ENCODE measurements at regions not wholly inside any gene's neighbourhood (a gene's known extent, or its start where the extent isn't known, plus 50 kb on each side); places are given as distances from the start of the nearest gene placed in this dataset.

- Histone ChIP-seq H3K36me3 (ENCODE audit: control insufficient read depth, insufficient read depth, low read length) (no peaks in the 10 kb centered on the region), H3K27ac (ENCODE audit: low read length) (no peak overlapping the region), H3K27me3 (ENCODE audit: control insufficient read depth, insufficient read depth, low read length) (no peaks in the 10 kb centered on the region), H3K4me3 (ENCODE audit: low read depth in 2 of 2, low read length in 2 of 2) (no peak overlapping the region), H3K4me1 (ENCODE audit: control insufficient read depth, insufficient read depth, low read length) (no peaks in the 10 kb centered on the region), H3K9me3 (ENCODE audit: control insufficient read depth, insufficient read depth, low read depth, low read length) (no peaks in the 10 kb centered on the region)
- CTCF ChIA-PET, result no interaction called here
- TF ChIP-seq TCF7L2 (IDR thresholded peaks at IDR 0.05; ENCODE audit: low read depth, low read length) (no peak), POLR2AphosphoS5 (IDR thresholded peaks at IDR 0.05; ENCODE audit: low read depth, low read length) (no peak), REST (IDR thresholded peaks at IDR 0.05; ENCODE audit: insufficient read depth in 1 of 2, low read depth in 2 of 2, low read length in 1 of 2) (no peak), SIN3A (IDR thresholded peaks at IDR 0.05; ENCODE audit: borderline replicate concordance, insufficient read depth, low read depth, low read length) (no peak)
- TF ChIP-seq, protein P1, sequence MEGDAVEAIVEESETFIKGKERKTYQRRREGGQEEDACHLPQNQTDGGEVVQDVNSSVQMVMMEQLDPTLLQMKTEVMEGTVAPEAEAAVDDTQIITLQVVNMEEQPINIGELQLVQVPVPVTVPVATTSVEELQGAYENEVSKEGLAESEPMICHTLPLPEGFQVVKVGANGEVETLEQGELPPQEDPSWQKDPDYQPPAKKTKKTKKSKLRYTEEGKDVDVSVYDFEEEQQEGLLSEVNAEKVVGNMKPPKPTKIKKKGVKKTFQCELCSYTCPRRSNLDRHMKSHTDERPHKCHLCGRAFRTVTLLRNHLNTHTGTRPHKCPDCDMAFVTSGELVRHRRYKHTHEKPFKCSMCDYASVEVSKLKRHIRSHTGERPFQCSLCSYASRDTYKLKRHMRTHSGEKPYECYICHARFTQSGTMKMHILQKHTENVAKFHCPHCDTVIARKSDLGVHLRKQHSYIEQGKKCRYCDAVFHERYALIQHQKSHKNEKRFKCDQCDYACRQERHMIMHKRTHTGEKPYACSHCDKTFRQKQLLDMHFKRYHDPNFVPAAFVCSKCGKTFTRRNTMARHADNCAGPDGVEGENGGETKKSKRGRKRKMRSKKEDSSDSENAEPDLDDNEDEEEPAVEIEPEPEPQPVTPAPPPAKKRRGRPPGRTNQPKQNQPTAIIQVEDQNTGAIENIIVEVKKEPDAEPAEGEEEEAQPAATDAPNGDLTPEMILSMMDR (IDR thresholded peaks at IDR 0.05), result no peak
- POLR2A ChIA-PET, result no interaction called here
- DNase-seq (ENCODE audit: low read depth, low spot score) (no peak), ATAC-seq (no peak)
- intact Hi-C loops (cut with micrococcal nuclease; ENCODE audit: unreplicated experiment), result no loop called here
- BruUV-seq (replicated peaks), result no TSS peak
- in situ Hi-C loops (cut with HindIII; ENCODE audit: low pct_unique_long_range_greater_than_20kb, low sequenced_read_pairs), result no loop called here
These were observed 68.2 kb upstream of the CXCR4 start for GRCh38 chr2:136185981-136186776.

- TF ChIP-seq TCF7L2 (IDR thresholded peaks at IDR 0.05; ENCODE audit: low read depth, low read length) (no peak), REST (IDR thresholded peaks at IDR 0.05; ENCODE audit: insufficient read depth in 1 of 2, low read depth in 2 of 2, low read length in 1 of 2) (no peak), POLR2AphosphoS5 (IDR thresholded peaks at IDR 0.05; ENCODE audit: low read depth, low read length) (no peak), SIN3A (IDR thresholded peaks at IDR 0.05; ENCODE audit: borderline replicate concordance, insufficient read depth, low read depth, low read length) (no peak)
- TF ChIP-seq, protein P1 (IDR thresholded peaks at IDR 0.05), result no peak
- in situ Hi-C loops (cut with HindIII; ENCODE audit: low pct_unique_long_range_greater_than_20kb, low sequenced_read_pairs), result no loop called here
- BruUV-seq (replicated peaks), result no TSS peak
- POLR2A ChIA-PET, result no interaction called here
- no peaks in the 10 kb centered on the region for H3K9me3 ChIP-seq (ENCODE audit: control insufficient read depth, insufficient read depth, low read depth, low read length)
- H3K27ac ChIP-seq (ENCODE audit: low read length), result no peak overlapping the region
- no peak overlapping the region for H3K4me3 ChIP-seq (ENCODE audit: low read depth in 2 of 2, low read length in 2 of 2)
- no peaks in the 10 kb centered on the region for H3K4me1 ChIP-seq (ENCODE audit: control insufficient read depth, insufficient read depth, low read length)
- DNase-seq (ENCODE audit: low read depth, low spot score) (no peak), ATAC-seq (no peak)
- CTCF ChIA-PET, result no interaction called here
- no peaks in the 10 kb centered on the region for H3K36me3 ChIP-seq (ENCODE audit: control insufficient read depth, insufficient read depth, low read length)
- intact Hi-C loops (cut with micrococcal nuclease; ENCODE audit: unreplicated experiment), result no loop called here
- H3K27me3 ChIP-seq (ENCODE audit: control insufficient read depth, insufficient read depth, low read length), result no peaks in the 10 kb centered on the region
These were observed 65.1 kb upstream of the CXCR4 start for GRCh38 chr2:136183097-136183496.
